ENCODE measurements at regions not wholly inside any gene's neighbourhood (a gene's known extent, or its start where the extent isn't known, plus 50 kb on each side); places are given as distances from the start of the nearest gene placed in this dataset.

GRCh38 chr15:47432826-47433225, 284.5 kb upstream of the SEMA6D start:
- H3K36me3 ChIP-seq = no peaks in the 10 kb centered on the region
- no peaks in the 10 kb centered on the region for H3K4me1 ChIP-seq (ENCODE audit: control insufficient read depth in 1 of 2, insufficient read depth in 1 of 2, low read depth in 1 of 2, low read length in 1 of 2)
- no peak overlapping the region for H3K4me3 ChIP-seq (ENCODE audit: low read depth in 1 of 2, low read length in 1 of 2)
- TF ChIP-seq CTCF (IDR thresholded peaks at IDR 0.05) = no peak
- H3K27me3 ChIP-seq = no peaks in the 10 kb centered on the region
- H3K27ac ChIP-seq = no peak overlapping the region
- H3K9me3 ChIP-seq = no peaks in the 10 kb centered on the region

GRCh38 chr15:47434596-47434995, 282.7 kb upstream of the SEMA6D start:
- no peak overlapping the region for H3K27ac ChIP-seq

GRCh38 chr15:47437491-47437890, 279.8 kb upstream of the SEMA6D start:
- H3K36me3 ChIP-seq = no peaks in the 10 kb centered on the region
- H3K4me3 ChIP-seq (ENCODE audit: low read depth in 1 of 2, low read length in 1 of 2) = no peak overlapping the region
- no peaks in the 10 kb centered on the region for H3K4me1 ChIP-seq (ENCODE audit: control insufficient read depth in 1 of 2, insufficient read depth in 1 of 2, low read depth in 1 of 2, low read length in 1 of 2)
- no peaks in the 10 kb centered on the region for H3K27me3 ChIP-seq
- H3K27ac ChIP-seq = no peak overlapping the region
- TF ChIP-seq CTCF (IDR thresholded peaks at IDR 0.05) = no peak
- no peaks in the 10 kb centered on the region for H3K9me3 ChIP-seq

More at GRCh38 chr15:47434596-47434995, 282.7 kb upstream of the SEMA6D start:
- no peak for TF ChIP-seq CTCF (IDR thresholded peaks at IDR 0.05)
- Histone ChIP-seq H3K9me3 (no peaks in the 10 kb centered on the region), H3K36me3 (no peaks in the 10 kb centered on the region), H3K4me1 (ENCODE audit: control insufficient read depth in 1 of 2, insufficient read depth in 1 of 2, low read depth in 1 of 2, low read length in 1 of 2) (no peaks in the 10 kb centered on the region), H3K4me3 (ENCODE audit: low read depth in 1 of 2, low read length in 1 of 2) (no peak overlapping the region), H3K27me3 (no peaks in the 10 kb centered on the region)

GRCh38 chr15:47439146-47440111, 277.9 kb upstream of the SEMA6D start:
- TF ChIP-seq CTCF (IDR thresholded peaks at IDR 0.05) = no peak
- Histone ChIP-seq H3K4me3 (ENCODE audit: low read depth in 1 of 2, low read length in 1 of 2) (no peak overlapping the region), H3K27ac (no peak overlapping the region), H3K36me3 (no peaks in the 10 kb centered on the region), H3K9me3 (no peaks in the 10 kb centered on the region), H3K27me3 (no peaks in the 10 kb centered on the region), H3K4me1 (ENCODE audit: control insufficient read depth in 1 of 2, insufficient read depth in 1 of 2, low read depth in 1 of 2, low read length in 1 of 2) (no peaks in the 10 kb centered on the region)

- Histone ChIP-seq H3K36me3 (no peaks in the 10 kb centered on the region), H3K4me1 (ENCODE audit: control insufficient read depth in 1 of 2, insufficient read depth in 1 of 2, low read depth in 1 of 2, low read length in 1 of 2) (no peaks in the 10 kb centered on the region), H3K4me3 (ENCODE audit: low read depth in 1 of 2, low read length in 1 of 2) (no peak overlapping the region), H3K27ac (no peak overlapping the region), H3K9me3 (no peaks in the 10 kb centered on the region), H3K27me3 (no peaks in the 10 kb centered on the region)
- no peak for TF ChIP-seq CTCF (IDR thresholded peaks at IDR 0.05)
Measured at GRCh38 chr15:47442371-47442770, 274.9 kb upstream of the SEMA6D start.

Measured in neutrophil (primary cell).